H1 (cell line): ENCODE measurements at regions not wholly inside any gene's neighbourhood (a gene's known extent, or its start where the extent isn't known, plus 50 kb on each side); places are given as distances from the start of the nearest gene placed in this dataset.

Source experiments
- PHF8 ChIP-seq: fragments of 200-600 bp; sonication (generic); conservative IDR thresholded peaks from 2 replicates; pipeline ENCODE4 v1.7.1; 2012; ENCODE audit warnings: low read depth, mild to moderate bottlenecking, inconsistent platforms, low read length, moderate library complexity

DNA sequence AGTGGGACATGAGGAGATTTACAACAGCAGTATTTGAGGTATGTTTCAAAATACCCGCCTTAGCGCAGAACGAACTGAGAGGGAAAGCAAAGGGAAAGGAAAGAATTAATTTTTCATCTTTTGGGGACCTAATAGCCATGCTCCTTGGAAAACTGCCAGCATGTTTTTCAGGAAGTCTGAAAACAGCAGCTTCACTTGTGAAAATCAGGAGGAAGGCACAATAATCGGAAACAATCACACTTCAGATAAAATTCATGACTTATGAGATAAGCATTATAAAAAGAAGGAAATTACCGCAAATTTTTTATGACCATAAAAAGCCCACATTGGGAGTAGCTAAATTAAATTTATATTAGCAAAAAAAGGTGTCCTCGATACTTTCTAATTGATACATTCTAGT, 541.1 kb downstream of the HAO1 start (continued):
- TF ChIP-seq PHF8, result no peak
- TF ChIP-seq, all 59 proteins: peak for 0
